Neural crest cell (in vitro differentiated cells): ENCODE measurements at regions not wholly inside any gene's neighbourhood (a gene's known extent, or its start where the extent isn't known, plus 50 kb on each side); places are given as distances from the start of the nearest gene placed in this dataset.
A peak's percentile ranks its signal among the peaks of the same experiment; 100 is the strongest.

ENCODE experiments used
- DNase-seq: peaks from one replicate; pipeline ENCODE4 v3.0.0; 2021; ENCODE audit warnings: low read depth, mixed read lengths, low spot score
- H3K27ac Mint-ChIP-seq: one replicate; pipeline ENCODE4 v1.8.0; 2021; ENCODE audit warnings: mild to moderate bottlenecking, mixed read lengths; ENCODE audit not compliant: unreplicated experiment
- H3K27me3 Mint-ChIP-seq: 2 replicates; pipeline ENCODE4 v1.8.0; 2021; ENCODE audit warnings: low read depth, mild to moderate bottlenecking, mixed read lengths
- H3K36me3 Mint-ChIP-seq: 2 replicates; pipeline ENCODE4 v1.8.0; 2021; ENCODE audit warnings: low read depth, mild to moderate bottlenecking, mixed read lengths
- H3K4me1 Mint-ChIP-seq: 2 replicates; pipeline ENCODE4 v1.8.0; 2021; ENCODE audit warnings: mixed read lengths
- H3K4me3 Mint-ChIP-seq: one replicate; pipeline ENCODE4 v1.8.0; 2021; ENCODE audit warnings: mild to moderate bottlenecking, mixed read lengths
- H3K9me3 Mint-ChIP-seq: 2 replicates; pipeline ENCODE4 v1.8.0; 2021; ENCODE audit warnings: mixed read lengths
- CTCF ChIP-seq: fragments of 200-600 bp; sonication (generic); conservative IDR thresholded peaks from 2 replicates; pipeline ENCODE4 v1.5.0; 2021; ENCODE audit warnings: antibody characterized with exemption, mild to moderate bottlenecking

- TF ChIP-seq CTCF: no peak
- DNase-seq: no peak
- no peaks in the 10 kb centered on the region for H3K36me3 Mint-ChIP-seq
- no peaks in the 10 kb centered on the region for H3K9me3 Mint-ChIP-seq
- H3K4me3 Mint-ChIP-seq: no peak overlapping the region
- H3K27ac Mint-ChIP-seq: no peak overlapping the region
- peaks cover 21% of the 10 kb centered on the region for H3K4me1 Mint-ChIP-seq
- H3K27me3 Mint-ChIP-seq: no peaks in the 10 kb centered on the region
These were observed 89.4 kb upstream of the DRD2 start for GRCh38 chr11:113564527-113565130.

DNA sequence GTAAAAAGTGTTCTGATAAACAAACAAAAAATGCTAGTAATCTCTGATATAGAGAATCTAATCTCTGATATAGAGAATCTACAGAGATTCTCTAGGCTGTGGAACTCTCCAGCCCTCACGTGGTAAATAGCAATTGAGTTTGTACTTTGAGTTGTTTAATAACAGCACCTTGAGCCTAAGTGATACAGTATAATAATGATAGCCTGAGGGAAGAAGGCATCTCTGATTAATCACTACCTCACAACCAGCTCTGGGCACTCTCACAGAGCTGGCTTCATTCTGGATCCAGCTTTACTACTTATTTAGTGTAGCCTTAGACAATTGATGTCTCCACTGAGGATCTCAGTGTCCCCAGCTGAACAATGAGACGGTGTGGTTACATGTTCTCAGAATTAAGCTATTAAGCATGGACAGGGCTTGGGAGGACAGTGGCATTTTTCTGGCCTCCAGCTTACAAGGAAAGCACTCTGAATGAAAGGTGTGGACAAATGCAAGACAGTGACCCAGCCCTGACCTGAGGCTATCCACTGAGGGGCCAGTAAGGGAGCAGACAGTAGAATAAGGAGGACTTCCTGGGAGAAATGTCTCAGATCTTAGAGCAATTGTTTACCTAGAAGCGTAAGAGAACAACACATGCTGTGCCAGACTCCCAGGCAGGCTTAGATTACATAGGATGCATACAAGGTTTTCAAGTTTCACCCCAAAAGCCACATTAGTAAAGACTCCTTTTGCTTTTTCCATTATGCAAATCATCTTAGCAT, 88.7 kb upstream of the DRD2 start:
- no peak for TF ChIP-seq CTCF
- Mint-ChIP-seq H3K4me3 (no peak overlapping the region), H3K36me3 (no peaks in the 10 kb centered on the region), H3K9me3 (no peaks in the 10 kb centered on the region), H3K27me3 (no peaks in the 10 kb centered on the region), H3K4me1 (peaks cover 25% of the 10 kb centered on the region), H3K27ac (peak overlapping the region; percentile 51)
- DNase-seq: no peak

DNA sequence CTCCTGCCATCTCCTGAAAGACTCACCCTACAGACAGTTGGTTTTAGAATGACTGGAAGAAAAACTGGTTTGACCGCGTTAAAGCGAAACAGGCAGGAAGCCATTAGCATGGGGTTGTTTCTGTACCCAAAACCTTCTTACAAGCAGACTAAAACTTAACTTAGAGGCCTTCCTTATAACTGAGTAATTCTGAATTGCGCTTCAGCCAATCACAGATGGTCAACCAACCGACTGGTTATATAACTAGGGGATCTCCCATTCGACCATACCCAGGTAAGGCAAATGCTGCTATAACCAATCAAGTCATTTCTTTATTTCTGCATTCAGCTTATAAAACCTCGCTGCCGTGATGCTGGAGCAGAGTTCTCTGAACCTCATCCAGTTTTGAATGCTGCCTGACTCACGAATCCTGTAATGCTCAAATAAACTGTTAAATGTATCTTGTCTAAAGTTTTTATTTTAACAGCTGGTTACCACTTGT, 87.8 kb upstream of the DRD2 start:
- Mint-ChIP-seq H3K27me3 (no peaks in the 10 kb centered on the region), H3K4me3 (no peak overlapping the region), H3K27ac (no peak overlapping the region), H3K9me3 (no peaks in the 10 kb centered on the region), H3K4me1 (peaks cover 25% of the 10 kb centered on the region), H3K36me3 (no peaks in the 10 kb centered on the region)
- DNase-seq: no peak
- TF ChIP-seq CTCF: no peak

- TF ChIP-seq CTCF: no peak
- H3K4me1 Mint-ChIP-seq: peaks cover 25% of the 10 kb centered on the region
- no peak for DNase-seq
- H3K36me3 Mint-ChIP-seq: no peaks in the 10 kb centered on the region
- H3K9me3 Mint-ChIP-seq: no peaks in the 10 kb centered on the region
- no peaks in the 10 kb centered on the region for H3K27me3 Mint-ChIP-seq
- H3K4me3 Mint-ChIP-seq: no peak overlapping the region
- H3K27ac Mint-ChIP-seq: no peak overlapping the region
These were observed 87.4 kb upstream of the DRD2 start for GRCh38 chr11:113562576-113562975.

- Mint-ChIP-seq H3K4me1 (peaks cover 25% of the 10 kb centered on the region), H3K27ac (no peak overlapping the region), H3K27me3 (no peaks in the 10 kb centered on the region), H3K36me3 (no peaks in the 10 kb centered on the region), H3K4me3 (no peak overlapping the region), H3K9me3 (no peaks in the 10 kb centered on the region)
- no peak for DNase-seq
- no peak for TF ChIP-seq CTCF
These were observed 82.7 kb upstream of the DRD2 start for GRCh38 chr11:113557926-113558325.
